ENCODE measurements at regions not wholly inside any gene's neighbourhood (a gene's known extent, or its start where the extent isn't known, plus 50 kb on each side); places are given as distances from the start of the nearest gene placed in this dataset.

DNA sequence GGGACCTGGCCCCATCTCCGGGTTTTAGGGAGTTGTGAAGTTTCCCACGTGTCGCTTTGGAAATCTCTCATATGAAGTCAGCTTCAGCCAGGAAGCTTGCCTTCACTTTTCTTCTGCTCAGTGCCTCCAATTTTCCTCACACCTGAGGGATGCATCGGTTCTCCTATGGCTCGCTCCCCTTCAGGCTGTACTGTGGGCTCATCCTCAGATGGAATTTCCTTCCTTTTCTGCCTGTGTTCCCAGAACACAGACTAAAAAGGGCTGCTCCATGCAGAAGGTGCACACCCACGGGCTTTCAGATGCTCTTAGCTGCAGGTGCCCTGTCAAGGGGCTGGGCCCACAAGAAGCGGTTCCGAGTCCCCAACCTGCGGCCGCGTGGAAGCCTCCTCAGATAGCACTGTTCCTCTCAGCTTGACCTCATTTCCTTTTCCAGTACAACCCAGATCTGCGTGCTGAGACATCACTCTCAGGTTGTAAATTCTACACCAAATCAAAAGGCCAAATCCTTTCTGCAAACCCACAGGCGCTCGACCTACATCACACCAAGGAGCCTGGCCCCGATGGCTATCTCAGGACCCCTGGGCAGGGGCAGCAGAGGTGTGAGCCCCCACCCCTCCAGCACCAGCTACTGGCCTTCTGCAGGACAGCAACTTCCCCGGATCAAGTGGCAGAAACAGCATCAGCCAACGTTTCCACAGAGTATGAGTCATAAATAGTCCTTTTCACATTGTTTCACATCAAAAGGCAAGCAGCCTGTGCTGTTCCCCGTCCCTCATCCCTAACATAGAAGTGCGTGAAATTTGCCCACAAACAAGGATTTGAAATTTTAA, 275.9 kb downstream of the ZNF536 start:
- DNase-seq = no peak

DNA sequence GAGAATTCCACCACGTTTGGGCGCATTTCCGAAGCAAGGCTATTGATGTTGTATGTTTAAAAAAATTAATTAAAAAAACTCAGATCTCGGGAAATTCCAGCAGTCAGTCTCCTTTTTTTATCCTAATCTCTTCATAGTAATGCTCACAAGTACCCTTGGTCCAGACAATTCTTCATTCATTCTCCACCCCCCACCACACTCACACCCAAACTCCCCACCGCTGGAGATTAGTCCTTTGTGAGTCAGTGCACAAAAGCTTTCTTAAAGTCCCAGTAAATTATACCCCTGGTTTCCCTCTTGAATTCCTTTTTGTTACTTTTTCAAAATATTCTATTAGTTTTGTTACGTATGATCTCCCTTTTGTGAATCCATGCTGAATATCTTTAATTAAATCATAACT, 274.6 kb downstream of the ZNF536 start:
- DNase-seq = no peak

DNA sequence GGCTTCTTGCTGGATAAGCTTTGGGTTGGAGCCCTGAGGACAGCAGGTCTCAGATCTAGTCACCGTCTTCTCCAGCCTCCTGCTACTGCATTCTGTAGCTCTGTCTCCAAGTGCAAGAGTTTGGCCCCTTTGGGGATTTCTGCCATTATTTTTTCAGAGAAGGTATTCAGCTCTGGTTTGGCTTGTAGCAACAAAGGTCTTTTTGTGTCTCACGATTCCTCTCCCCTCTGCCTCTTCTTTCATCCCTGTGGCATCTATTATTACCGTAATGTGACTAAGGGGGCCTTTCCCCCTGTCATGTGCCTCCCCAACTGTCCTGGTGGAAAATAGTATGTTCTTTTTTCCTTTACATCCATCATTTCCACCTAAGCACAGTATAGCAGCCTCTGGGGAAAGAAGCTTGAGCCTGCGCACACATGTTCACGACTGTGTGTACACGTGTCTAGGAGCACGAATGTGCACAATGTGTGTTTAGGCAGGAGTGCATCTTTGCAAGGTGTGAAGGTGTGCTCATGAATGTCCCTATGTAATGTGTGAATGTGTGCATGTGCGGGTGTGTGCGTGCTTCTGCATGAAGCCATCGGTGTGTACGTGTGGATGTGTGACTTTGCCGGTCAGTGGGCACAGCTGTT, 273.9 kb downstream of the ZNF536 start:
- DNase-seq = no peak

DNA sequence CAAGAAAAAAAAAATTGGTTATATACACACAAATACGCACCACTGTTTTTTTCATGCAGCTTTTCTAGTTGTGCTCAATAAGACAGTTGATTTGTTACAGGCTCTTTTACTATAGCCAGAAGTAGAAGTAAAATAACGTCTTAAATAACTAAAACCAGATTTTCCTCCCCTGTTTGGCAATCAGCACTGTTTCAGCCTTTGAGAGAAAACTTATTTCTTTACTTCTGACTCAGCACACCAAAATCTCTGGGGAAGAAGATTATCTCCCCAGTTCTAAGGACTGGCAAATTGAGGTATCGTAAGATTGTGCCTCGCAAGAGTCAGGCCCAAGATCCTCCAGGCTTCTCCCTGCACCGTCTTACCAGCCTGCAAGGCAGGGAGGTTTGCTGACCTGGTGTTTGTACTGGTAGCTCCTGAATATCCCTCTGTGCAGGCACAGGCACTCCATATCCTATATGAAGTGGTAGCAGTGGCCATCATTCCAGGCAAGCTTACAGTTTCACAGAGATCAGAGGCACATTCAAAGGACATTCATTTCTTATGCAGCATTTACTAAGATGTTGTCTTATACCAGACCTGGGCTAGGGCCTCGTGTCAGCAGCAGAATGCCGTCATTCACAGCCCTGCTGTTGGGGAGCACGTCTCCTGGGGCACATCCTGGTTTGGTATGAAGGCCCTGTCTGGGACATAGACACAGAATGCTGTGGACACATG, 268.2 kb downstream of the ZNF536 start:
- no peak for DNase-seq

DNA sequence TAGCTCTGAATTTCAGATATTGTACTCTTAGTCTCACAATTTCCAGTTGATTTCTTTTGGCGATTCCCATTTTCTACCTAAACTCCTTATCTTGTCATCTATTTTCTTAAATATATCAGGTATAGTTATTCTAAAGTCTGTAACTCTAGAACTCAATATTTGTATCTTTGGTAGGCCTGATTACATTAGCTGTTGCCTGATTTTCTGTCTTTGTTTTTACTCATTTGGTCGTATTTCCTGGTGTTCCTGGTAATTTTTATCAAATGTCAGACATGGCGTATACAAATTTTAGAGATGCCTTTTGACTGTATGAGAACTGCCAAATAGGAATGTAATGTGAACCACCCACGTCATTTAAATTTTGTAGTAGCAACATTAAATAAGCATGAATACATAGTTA, 266.7 kb downstream of the ZNF536 start:
- DNase-seq = no peak

DNA sequence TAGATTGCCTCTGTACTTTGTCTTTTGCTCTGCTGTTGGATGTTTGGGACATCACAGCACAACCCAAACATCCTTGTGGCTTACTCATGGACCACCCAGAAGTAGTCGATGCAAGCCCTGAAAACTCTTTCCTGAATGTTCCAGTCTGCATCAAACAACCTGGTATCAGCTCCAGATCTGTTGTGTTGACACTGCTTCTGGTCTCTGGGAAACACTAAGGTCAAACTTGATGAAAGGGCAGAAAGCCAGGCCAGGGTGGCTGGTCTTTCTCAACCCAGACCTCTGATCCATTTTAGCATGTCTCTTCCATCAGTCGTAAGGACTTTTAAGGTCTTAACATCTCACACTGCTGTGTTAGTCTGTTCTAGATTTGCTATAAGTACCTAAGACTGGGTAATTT, 265.7 kb downstream of the ZNF536 start:
- DNase-seq = no peak

DNA sequence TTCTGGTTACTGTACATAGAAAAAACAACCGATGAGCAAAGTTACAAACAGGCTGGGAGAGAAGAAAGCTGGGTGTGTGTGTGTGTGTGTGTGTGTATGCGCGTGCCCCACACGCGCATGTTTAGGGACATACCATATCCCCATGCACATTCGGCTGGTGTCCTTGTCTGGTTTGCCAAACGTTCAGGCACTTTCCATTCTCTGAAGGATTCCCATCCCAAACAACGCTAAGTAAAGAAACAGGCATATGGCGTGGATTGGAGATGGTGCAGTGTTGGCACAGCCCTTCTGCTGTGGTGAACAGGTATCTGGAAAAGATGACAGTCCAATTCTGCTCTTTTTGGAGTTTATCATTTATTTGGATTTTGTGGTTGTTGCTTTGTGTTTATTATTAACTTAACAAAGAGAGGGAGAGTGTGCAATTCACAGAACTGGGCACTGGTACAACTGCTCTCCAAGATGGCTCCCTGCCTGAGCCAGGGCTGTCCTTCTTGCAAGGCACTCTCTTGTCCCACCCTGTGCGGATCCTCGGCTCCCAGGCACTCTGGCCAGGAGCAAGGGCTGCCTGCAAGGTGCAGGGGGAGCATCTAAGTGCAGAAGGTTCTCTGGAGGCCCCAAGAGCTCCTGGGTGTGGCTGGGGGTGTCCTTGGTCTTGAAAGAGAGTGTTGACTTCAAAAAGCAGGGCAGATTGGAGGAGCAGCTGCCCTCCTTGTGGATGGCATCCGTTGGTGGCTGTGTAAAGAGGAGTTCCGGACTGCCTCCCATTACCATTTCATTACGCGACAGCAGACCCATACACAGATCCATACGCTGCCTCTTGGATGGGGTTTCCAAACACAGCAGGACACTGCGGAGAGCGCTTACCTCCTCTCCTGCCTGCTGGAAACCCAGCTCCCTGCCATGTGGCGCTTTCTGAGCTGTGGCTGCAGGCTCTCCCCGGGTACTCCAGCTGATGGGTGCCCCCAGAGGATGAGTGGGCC, 263.1 kb downstream of the ZNF536 start:
- DNase-seq = no peak

DNA sequence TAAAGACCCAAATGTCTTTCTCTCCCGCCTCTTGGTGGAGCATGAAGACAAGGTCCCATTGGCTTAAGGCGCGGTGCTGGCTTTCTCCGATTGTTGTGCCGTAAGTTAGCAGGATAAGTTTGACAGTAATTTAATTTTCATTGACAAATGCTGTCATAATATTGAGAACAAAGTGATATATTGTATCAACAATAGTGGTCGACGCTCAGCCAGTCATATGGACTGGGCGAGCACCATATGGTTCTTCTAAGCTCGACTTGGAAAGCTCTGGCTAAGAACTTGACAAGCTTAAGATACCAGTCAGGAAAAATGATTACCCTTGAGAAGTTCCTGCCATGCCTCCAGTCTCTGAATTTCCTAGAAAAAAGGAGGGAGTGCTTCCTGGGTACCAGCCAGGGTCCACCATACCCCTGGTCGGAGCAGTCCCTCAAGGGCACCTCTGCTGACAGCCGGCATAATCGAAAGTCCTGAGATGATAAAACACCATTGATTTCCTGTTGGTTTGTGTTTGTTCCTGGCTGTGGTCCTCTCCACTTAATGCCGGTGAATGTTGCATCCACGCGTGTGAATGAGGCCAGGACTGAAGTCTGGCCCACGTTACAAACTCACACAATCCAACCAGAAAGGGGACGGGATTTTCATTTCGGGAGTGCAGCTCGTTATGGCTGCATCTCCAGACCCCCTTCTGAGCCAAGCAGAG, 262.1 kb downstream of the ZNF536 start:
- DNase-seq = no peak

DNA sequence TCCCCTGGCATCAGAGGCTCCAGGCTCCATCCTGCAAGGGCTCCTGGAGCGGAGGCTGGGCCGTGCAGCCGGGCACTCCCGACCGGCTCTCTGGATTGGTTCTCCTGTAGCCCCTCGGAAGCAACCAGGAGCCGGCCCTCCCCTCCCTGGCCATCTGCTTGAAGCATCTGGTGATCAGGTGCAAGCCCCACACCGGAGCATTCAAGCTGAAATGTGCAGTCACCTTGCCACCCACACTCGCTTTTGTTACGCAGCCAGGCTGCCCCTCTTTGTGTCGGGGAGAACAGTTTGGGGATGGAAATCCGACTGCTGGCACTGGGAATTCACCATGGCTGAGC, 258.8 kb downstream of the ZNF536 start:
- DNase-seq = no peak

DNA sequence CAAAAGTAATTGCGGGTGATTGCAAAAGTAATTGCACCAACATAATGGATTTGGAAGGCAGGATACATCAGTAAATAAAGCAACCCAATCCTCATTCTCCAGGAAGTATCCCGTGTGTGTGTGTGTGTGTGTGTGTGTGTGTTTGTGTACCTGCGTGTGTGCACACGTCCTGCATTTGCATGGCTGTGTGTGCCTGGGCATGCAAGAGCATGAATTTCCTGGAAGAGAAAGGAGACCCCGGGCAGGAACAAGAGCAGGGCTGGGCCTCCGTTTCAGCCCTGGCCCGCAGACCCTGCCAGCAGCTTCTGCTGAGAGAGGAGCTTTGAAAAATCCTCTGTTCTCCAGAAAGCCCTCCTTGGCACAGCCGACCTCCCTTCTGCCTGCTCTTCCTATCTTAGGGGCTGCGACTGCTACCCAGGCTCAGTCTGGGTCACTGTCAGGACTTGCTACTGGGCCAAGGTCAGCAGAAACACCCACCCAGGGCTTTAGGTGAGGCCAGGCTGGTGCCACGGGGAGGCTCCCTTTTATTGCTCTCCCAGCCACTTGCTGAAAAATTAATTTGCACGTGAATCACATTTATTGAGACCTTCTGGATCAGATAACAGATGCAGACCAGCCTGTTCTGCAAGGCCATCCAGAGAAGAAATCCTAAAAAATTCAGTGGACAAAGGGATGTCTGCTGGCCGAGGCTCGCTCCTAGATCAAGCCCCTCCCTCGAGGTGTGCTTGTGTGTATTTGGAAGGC, 258.3 kb downstream of the ZNF536 start:
- no peak for DNase-seq

DNA sequence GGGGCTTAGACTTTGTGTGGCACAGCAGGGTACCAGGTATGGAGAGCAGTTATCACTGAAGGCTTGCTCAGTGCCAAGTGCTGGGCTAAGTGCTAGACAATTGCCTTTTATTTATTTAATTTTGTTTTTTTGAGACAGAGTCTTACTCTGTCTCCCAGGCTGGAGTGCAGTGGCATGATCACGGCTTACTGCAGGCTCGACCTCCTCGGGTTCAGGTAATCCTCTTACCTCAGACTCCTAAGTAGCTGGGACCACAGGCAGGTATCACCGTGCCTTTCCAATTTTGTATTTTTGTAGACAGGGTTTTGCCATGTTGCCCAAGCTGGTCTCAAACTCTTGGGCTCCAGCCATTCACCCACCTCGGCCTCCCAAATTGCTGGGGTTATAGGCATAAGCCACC, 256.9 kb downstream of the ZNF536 start:
- no peak for DNase-seq

DNA sequence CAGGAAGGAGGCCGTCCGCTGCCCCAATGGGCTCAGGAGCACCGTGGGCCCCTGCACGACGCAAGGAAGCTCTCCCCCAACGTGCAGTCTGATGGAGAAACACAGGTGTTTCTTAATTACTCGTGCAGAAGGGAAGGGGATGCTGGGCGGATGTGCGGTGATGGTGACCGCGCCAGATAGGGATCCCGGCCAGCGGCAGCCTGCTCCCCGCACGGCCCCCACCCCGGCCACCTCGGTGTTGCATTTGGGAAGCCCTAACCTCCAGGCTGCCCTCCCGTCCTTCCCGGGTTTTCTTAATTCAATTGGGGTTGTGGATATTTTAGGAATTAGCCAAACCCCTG, 254.4 kb downstream of the ZNF536 start:
- no peak for DNase-seq

DNA sequence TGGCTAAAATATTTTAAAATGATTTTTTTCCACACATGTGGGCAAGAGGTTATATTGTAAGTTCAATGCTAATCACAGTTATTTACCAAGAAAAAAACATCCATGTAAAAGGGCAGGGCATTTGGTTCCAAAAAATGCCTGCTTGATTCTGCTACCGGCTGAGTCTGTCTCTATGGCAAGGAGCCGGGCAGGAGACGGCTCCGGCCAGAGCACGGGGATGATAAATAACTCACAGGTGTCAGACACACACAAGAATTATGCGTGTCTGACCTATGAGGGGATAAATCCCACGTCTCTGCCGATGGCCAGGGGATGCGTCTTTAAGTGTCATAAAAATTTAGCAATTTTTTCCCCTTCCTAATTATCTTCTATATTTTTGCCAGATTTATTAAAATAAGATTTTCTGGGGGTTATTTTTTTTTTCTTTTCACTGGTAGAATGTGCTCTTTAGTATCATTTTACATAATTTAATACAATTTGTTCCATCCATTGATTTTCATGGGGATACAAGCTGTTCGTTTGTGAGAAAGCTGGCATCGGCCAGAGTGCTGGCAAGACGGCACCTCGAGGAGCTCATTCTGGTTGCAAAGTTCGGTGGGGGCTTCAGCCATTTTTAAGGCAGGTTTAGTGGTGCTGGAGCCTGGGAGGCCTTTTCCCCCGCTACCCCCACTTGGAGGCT, 253.9 kb downstream of the ZNF536 start:
- no peak for DNase-seq

DNA sequence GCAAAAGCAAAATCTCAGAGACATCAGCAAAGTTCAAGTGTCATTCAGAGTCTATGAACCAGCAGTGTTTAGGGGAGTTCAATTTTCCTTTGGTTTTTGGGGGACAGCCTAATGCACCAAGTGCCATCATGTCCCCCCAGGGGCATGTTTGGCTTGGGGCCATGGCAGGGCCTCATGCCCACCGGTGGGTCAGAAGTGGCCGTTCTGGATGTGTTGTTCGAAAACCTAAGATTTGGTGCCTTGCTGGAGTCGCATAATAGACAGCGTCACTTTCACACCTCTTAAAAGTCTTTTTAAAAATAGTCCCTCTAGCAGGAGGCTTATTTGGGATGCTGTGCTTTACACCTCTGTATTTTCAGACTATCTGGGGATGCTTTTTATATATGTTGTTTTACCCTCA, 250.1 kb downstream of the ZNF536 start:
- DNase-seq = no peak

DNA sequence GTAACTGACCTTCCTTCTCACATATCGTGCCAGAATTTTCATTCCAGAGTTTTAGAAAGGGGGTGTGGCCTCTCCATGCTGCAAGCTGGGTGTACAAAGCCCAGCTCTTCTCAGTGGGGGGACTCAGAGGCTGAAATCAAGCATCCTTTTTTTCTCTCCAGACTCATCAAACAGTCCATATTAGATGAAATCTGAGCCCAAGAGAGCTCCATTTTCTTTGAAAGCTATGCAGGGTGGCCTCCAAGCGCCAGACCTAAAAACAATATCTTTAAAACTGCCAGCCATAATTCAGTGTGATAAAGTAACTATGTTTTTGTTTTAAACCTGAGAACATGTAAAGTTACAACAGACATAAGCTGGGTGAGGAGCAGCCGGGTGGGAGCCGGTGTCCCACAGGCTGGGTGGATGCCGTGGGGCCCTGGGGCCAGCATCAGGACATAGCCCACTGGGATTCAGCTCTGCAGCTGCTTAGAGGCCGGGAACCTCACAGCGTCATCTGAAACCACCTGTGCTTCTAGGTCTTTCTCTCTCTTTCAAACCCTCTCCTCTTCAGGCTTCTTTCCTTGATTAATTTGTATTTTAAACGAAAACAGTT, 249.2 kb downstream of the ZNF536 start:
- DNase-seq = no peak

DNA sequence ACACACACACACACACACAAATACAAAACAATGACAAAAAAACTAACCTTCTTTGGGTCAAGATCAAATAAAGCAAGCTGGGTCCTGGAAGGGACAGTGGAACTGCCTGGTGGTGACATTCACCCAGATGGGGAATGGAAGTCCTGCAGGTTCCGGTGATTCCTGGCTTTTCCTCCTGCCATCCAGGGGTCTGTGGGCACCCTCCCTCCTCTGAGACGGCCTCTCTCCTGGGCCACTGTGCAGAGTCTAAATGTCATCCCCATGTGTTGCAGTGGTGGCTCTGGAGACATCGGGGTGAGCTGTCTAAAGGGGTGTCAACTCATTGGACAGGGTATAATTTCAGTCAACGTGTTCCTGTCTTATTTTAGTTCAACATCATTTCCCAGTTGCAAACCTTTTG, 248.2 kb downstream of the ZNF536 start:
- DNase-seq = no peak

DNA sequence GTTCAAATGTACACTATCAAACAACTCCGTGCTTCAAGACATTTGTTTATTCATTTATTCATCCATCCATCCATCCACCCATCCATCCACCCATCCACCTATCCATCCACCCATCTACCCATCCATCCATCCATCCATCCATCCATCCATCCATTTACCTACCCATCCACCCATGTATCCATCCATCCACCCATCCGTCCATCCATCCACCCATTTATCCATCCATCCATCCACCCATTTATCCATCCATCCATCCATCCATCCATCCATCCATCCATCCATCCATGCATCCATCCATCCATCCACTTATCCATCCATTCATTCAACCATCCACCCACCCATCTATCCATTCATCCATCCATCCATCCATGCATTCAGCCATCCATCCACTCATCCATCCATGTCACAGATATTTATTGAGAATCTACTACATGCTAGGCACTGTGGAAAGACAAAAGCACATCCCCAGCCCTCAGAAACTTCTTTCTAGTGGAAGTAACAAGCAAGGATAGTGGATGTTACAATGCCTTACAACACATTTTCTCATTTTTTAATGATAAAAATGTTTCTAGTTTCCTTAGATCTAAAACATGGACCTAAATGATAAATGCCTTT, 237.6 kb downstream of the ZNF536 start:
- no peak for DNase-seq

DNA sequence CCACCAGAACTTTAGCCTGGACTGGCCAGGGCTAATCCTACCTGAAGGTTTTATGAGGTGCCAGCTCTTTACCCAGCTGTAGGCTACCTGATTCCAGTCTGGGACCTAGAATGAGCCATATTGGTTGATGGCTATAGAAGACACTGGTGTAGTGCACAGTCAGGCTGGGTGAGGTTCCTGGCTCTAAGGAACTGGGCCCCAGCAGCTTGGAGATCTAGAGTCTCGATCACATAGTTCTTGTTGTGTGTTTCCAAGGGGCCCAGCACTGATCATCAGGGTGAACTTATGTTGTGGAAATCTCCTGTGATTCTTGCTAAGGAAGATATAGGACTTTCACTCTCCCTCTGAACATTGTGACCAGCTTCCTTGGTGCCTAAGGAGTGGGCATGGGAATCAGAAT, 236.3 kb downstream of the ZNF536 start:
- no peak for DNase-seq

Measured in activated CD4-positive, CD25-positive, alpha-beta regulatory T cell (primary cell).